ENCODE measurements at regions not wholly inside any gene's neighbourhood (a gene's known extent, or its start where the extent isn't known, plus 50 kb on each side); places are given as distances from the start of the nearest gene placed in this dataset.

GRCh38 chr5:74272024-74272775 lies 368.3 kb downstream of the ENC1 start:
- POLR2A ChIA-PET, result no interaction called here
- Mint-ChIP-seq H3K4me3 (no peak overlapping the region), H3K9me3 (no peaks in the 10 kb centered on the region), H3K27me3 (no peaks in the 10 kb centered on the region), H3K36me3 (ENCODE audit: low read depth) (no peaks in the 10 kb centered on the region), H3K4me1 (no peaks in the 10 kb centered on the region), H3K27ac (no peak overlapping the region)
- CTCF ChIA-PET, result no interaction called here
- intact Hi-C loops (cut with micrococcal nuclease), result no loop called here
- no peak for TF ChIP-seq CTCF (IDR thresholded peaks at IDR 0.05)
- ATAC-seq (ENCODE audit: low read depth) (no peak), DNase-seq (no peak)

- ATAC-seq (ENCODE audit: low read depth), result no peak
- ChIA-PET POLR2A (no interaction called here), CTCF (no interaction called here)
- DNase-seq, result no peak
- H3K9me3 Mint-ChIP-seq, result no peaks in the 10 kb centered on the region
- no peaks in the 10 kb centered on the region for H3K27me3 Mint-ChIP-seq
- TF ChIP-seq CTCF (IDR thresholded peaks at IDR 0.05), result no peak
- H3K27ac Mint-ChIP-seq, result no peak overlapping the region
- no peak overlapping the region for H3K4me3 Mint-ChIP-seq
- H3K36me3 Mint-ChIP-seq (ENCODE audit: low read depth), result no peaks in the 10 kb centered on the region
- intact Hi-C loops (cut with micrococcal nuclease), result no loop called here
- no peaks in the 10 kb centered on the region for H3K4me1 Mint-ChIP-seq
Measured at GRCh38 chr5:74268297-74268696, 372.2 kb downstream of the ENC1 start.

- Mint-ChIP-seq H3K36me3 (ENCODE audit: low read depth) (no peaks in the 10 kb centered on the region), H3K27me3 (no peaks in the 10 kb centered on the region), H3K4me3 (no peak overlapping the region), H3K27ac (no peak overlapping the region), H3K4me1 (no peaks in the 10 kb centered on the region), H3K9me3 (no peaks in the 10 kb centered on the region)
- intact Hi-C loops (cut with micrococcal nuclease), result no loop called here
- CTCF ChIA-PET, result no interaction called here
- ATAC-seq (ENCODE audit: low read depth) (no peak), DNase-seq (no peak)
- POLR2A ChIA-PET, result no interaction called here
- no peak for TF ChIP-seq CTCF (IDR thresholded peaks at IDR 0.05)
Measured at GRCh38 chr5:74266836-74267235, 373.7 kb downstream of the ENC1 start.

GRCh38 chr5:74266132-74266531 lies 374.4 kb downstream of the ENC1 start:
- ATAC-seq (ENCODE audit: low read depth), result no peak
- H3K27me3 Mint-ChIP-seq, result no peaks in the 10 kb centered on the region

More at GRCh38 chr5:74266132-74266531, 374.4 kb downstream of the ENC1 start:
- H3K36me3 Mint-ChIP-seq (ENCODE audit: low read depth), result no peaks in the 10 kb centered on the region
- H3K4me1 Mint-ChIP-seq, result no peaks in the 10 kb centered on the region
- H3K4me3 Mint-ChIP-seq, result no peak overlapping the region
- H3K27ac Mint-ChIP-seq, result no peak overlapping the region
- ChIA-PET POLR2A (no interaction called here), CTCF (no interaction called here)
- H3K9me3 Mint-ChIP-seq, result no peaks in the 10 kb centered on the region
- no peak for TF ChIP-seq CTCF (IDR thresholded peaks at IDR 0.05)
- intact Hi-C loops (cut with micrococcal nuclease), result no loop called here
- no peak for DNase-seq

Data from activated B cell treated with CpG ODN at 0.5 μM for 24 hours (primary cell).